CD4-positive, alpha-beta T cell treated with Interleukin-4 for 4 hours (primary cell): ENCODE measurements at regions not wholly inside any gene's neighbourhood (a gene's known extent, or its start where the extent isn't known, plus 50 kb on each side); places are given as distances from the start of the nearest gene placed in this dataset.
"Not testable (repeated sequence)": the region's sequence is repeated elsewhere in the genome, so short reads cannot be mapped to it uniquely, and the experiment has no call there.

Experiments
- DNase-seq: peaks from one replicate; pipeline ENCODE4 v3.0.0-alpha.2; 2020

- DNase-seq: not testable (repeated sequence)
Observed at GRCh38 chrX:84870281-84870680, 133.4 kb upstream of the APOOL start.

GRCh38 chrX:84872160-84872771 lies 131.4 kb upstream of the APOOL start:
- not testable (repeated sequence) for DNase-seq

GRCh38 chrX:84873176-84873575 lies 130.5 kb upstream of the APOOL start:
- no peak for DNase-seq

DNA sequence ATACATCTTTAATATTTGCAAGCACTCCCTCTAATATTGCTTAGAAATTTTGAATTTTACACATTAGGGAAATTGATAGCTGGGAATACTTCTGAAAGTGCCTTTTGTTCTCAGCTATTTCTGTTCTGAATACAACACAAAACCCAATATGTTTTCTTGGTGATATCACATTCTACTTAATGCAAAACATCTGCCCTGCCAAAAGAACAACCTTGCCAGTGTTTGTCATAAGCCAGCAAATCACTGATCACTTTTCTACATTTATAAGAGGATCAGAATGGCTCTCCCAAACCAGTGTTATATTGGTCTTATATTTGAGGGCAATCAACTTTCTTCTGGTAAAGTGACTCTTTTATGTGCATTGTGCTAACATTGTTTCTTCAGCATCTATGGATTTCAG lies 126.8 kb upstream of the APOOL start:
- DNase-seq: no peak

- no peak for DNase-seq
Observed at GRCh38 chrX:84893897-84894296, 109.8 kb upstream of the APOOL start.

DNA sequence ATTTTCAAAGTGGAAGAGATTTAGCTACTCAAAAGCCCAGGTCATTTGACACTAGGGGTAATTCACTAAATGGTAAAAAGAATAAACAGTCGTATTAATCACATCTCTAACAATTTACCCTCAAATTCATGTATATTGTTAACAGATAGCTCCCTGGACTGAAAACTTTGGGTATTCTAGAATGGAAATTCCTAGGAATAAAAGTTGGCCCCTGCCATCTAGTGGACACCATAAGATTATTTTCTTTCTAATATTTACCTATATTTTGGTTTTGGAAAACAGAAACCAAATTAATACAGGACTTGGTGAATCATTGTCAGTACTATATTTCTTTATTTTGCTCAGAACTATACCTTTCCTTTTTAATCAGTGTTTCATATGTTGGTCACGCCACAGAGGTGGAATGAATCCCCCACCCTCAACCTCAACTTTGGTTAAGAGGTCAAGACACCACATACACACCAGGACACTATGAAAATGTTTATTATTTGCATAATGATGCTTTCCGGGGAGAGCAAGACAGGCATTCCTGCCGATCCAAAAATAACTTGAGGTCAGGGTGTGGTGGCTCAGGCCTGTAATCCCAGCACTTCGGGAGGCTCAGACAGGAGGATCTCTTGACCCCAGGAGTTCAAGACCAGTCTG lies 96.2 kb upstream of the APOOL start:
- no peak for DNase-seq

DNA sequence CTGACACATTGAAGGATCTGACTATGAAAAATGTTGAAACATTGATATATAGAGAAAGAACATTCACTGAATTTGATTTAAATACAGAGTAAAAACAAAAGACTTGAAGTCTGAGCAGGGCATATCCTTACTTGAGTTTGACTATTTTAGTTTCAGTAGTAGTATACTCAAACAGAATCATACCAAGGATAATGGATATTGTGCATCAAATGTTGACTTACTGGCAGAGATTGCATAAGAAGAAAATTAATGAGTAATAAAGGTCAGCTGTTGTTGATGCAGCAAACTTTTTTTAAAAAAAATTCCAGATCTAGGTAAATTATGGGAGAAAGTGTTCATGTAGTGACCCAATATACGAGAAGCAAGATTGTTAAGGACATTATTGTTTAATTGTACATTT lies 94.5 kb upstream of the APOOL start:
- no peak for DNase-seq

- no peak for DNase-seq
Observed at GRCh38 chrX:84924624-84925023, 79.1 kb upstream of the APOOL start.

GRCh38 chrX:84932814-84933213 lies 70.9 kb upstream of the APOOL start:
- DNase-seq: no peak

- DNase-seq: no peak
Observed at GRCh38 chrX:84933956-84934556, 69.6 kb upstream of the APOOL start.
